Hepatocyte (in vitro differentiated cells): ENCODE measurements at regions not wholly inside any gene's neighbourhood (a gene's known extent, or its start where the extent isn't known, plus 50 kb on each side); places are given as distances from the start of the nearest gene placed in this dataset.

Experiments used
- DNase-seq: peaks from one replicate; pipeline ENCODE4 v3.0.0-alpha.2; 2016; ENCODE audit warnings: low spot score
- H2AFZ ChIP-seq: fragments of 200-600 bp; sonication (generic); 2 replicates; pipeline ENCODE4 v1.6.0; 2016; ENCODE audit warnings: antibody characterized with exemption, mild to moderate bottlenecking
- H3K27ac ChIP-seq: fragments of 200-600 bp; sonication (generic); 2 replicates; pipeline ENCODE4 v1.5.1; 2016; ENCODE audit warnings: mild to moderate bottlenecking
- H3K27me3 ChIP-seq: fragments of 200-600 bp; sonication (generic); 2 replicates; pipeline ENCODE4 v1.6.1; 2016
- H3K36me3 ChIP-seq: fragments of 200-600 bp; sonication (generic); replicated peaks from 2 replicates; pipeline ENCODE4 v1.5.1; 2016; ENCODE audit warnings: low read depth; ENCODE audit not compliant: insufficient read depth
- H3K4me1 ChIP-seq: fragments of 200-600 bp; sonication (generic); 2 replicates; pipeline ENCODE4 v1.5.1; 2016; ENCODE audit warnings: mild to moderate bottlenecking, moderate library complexity; ENCODE audit not compliant: insufficient read depth
- H3K4me2 ChIP-seq: fragments of 200-600 bp; sonication (generic); 2 replicates; pipeline ENCODE4 v1.6.0; 2016
- H3K4me3 ChIP-seq: fragments of 200-600 bp; sonication (generic); 2 replicates; pipeline ENCODE4 v1.5.1; 2016; ENCODE audit warnings: mild to moderate bottlenecking
- H3K79me2 ChIP-seq: fragments of 200-600 bp; sonication (generic); 2 replicates; pipeline ENCODE4 v1.6.0; 2017; ENCODE audit warnings: mild to moderate bottlenecking
- H3K9me2 ChIP-seq: fragments of 200-600 bp; sonication (generic); replicated peaks from 2 replicates; pipeline ENCODE4 v1.6.0; 2017; ENCODE audit warnings: mild to moderate bottlenecking; ENCODE audit not compliant: insufficient read depth
- H3K9me3 ChIP-seq: fragments of 200-600 bp; sonication (generic); 2 replicates; pipeline ENCODE4 v1.5.1; 2016; ENCODE audit warnings: low read depth, mild to moderate bottlenecking
- H4K20me1 ChIP-seq: fragments of 200-600 bp; sonication (generic); 2 replicates; pipeline ENCODE4 v1.6.0; 2016; ENCODE audit warnings: mild to moderate bottlenecking; ENCODE audit not compliant: insufficient read depth, poor library complexity, severe bottlenecking
- CTCF ChIP-seq: fragments of 200-600 bp; sonication (generic); IDR thresholded peaks from 2 replicates; pipeline ENCODE4 v1.5.1; 2016; ENCODE audit warnings: antibody characterized with exemption, mild to moderate bottlenecking; ENCODE audit not compliant: poor library complexity
- EZH2 ChIP-seq: fragments of 200-600 bp; sonication (generic); IDR thresholded peaks from 2 replicates; pipeline ENCODE4 v1.6.1; 2016; ENCODE audit warnings: antibody characterized with exemption, mild to moderate bottlenecking, borderline replicate concordance
- EZH2phosphoT487 ChIP-seq: fragments of 200-600 bp; sonication (generic); IDR thresholded peaks from one replicate; pipeline ENCODE4 v1.6.1; 2018; ENCODE audit warnings: antibody characterized with exemption, mild to moderate bottlenecking, low read depth, moderate library complexity; ENCODE audit not compliant: unreplicated experiment, severe bottlenecking
- WGBS: methylation state at CpG from one replicate; pipeline ENCODE4 v1.1.6; 2016; ENCODE audit warnings: low lambda C conversion rate; ENCODE audit errors: missing lambda C conversion rate; 5-methylcytosine and 5-hydroxymethylcytosine counted together

GRCh38 chr15:69666921-69667811 is 214.5 kb downstream of the RPLP1 start:
- 80% methylated on average over 16 of the region's 19 CpGs for WGBS
- H3K4me3 ChIP-seq, result no peak overlapping the region
- no peak overlapping the region for H2AFZ ChIP-seq
- H3K27ac ChIP-seq, result no peak overlapping the region
- TF ChIP-seq EZH2, result no peak
- no peak for TF ChIP-seq EZH2phosphoT487
- TF ChIP-seq CTCF, result no peak
- H3K9me3 ChIP-seq, result no peaks in the 10 kb centered on the region
- no peaks in the 10 kb centered on the region for H3K4me1 ChIP-seq
- peaks cover 3% of the 10 kb centered on the region for H3K27me3 ChIP-seq
- no peaks in the 10 kb centered on the region for H3K79me2 ChIP-seq
- H4K20me1 ChIP-seq, result no peaks in the 10 kb centered on the region
- H3K9me2 ChIP-seq, result no peaks in the 10 kb centered on the region
- no peak for DNase-seq
- H3K4me2 ChIP-seq, result no peak overlapping the region
- H3K36me3 ChIP-seq, result no peaks in the 10 kb centered on the region

GRCh38 chr15:69668039-69668705 is 215.6 kb downstream of the RPLP1 start:
- DNase-seq, result no peak
- Histone ChIP-seq H3K27ac (no peak overlapping the region), H3K9me2 (no peaks in the 10 kb centered on the region), H3K36me3 (no peaks in the 10 kb centered on the region), H3K27me3 (peaks cover 3% of the 10 kb centered on the region), H4K20me1 (no peaks in the 10 kb centered on the region), H3K79me2 (no peaks in the 10 kb centered on the region), H2AFZ (no peak overlapping the region), H3K4me1 (no peaks in the 10 kb centered on the region), H3K4me3 (no peak overlapping the region), H3K9me3 (no peaks in the 10 kb centered on the region), H3K4me2 (no peak overlapping the region)
- 72% methylated on average over 6 of the region's 6 CpGs for WGBS
- no peak for TF ChIP-seq CTCF
- TF ChIP-seq EZH2, result no peak
- no peak for TF ChIP-seq EZH2phosphoT487

- H3K4me3 ChIP-seq, result no peak overlapping the region
- WGBS, result 92% methylated on average over 4 of the region's 4 CpGs
- no peak for TF ChIP-seq CTCF
- no peak overlapping the region for H3K27ac ChIP-seq
- no peaks in the 10 kb centered on the region for H3K9me3 ChIP-seq
- H3K79me2 ChIP-seq, result no peaks in the 10 kb centered on the region
- no peaks in the 10 kb centered on the region for H3K9me2 ChIP-seq
- H3K4me1 ChIP-seq, result no peaks in the 10 kb centered on the region
- peaks cover 3% of the 10 kb centered on the region for H3K27me3 ChIP-seq
- H3K36me3 ChIP-seq, result no peaks in the 10 kb centered on the region
- H4K20me1 ChIP-seq, result no peaks in the 10 kb centered on the region
- no peak for DNase-seq
- no peak overlapping the region for H2AFZ ChIP-seq
- no peak overlapping the region for H3K4me2 ChIP-seq
These were observed 216.3 kb downstream of the RPLP1 start for GRCh38 chr15:69668963-69669362.
